Endothelial cell of umbilical vein (primary cell): ENCODE measurements at regions not wholly inside any gene's neighbourhood (a gene's known extent, or its start where the extent isn't known, plus 50 kb on each side); places are given as distances from the start of the nearest gene placed in this dataset.

Experiments
- BruUV-seq: library from RNA; stranded (reverse); fragments of 400-500 nt; replicated peaks from 2 replicates; lab custom pipeline; 2021; lab: Mats Ljungman, UMichigan
- CTCF ChIA-PET: fragments of 300-600, 350-600 bp; sonication (Branson Sonifier 250); formaldehyde crosslinking; loops from one replicate; lab custom pipeline; 2021; ENCODE audit warnings: antibody characterized with exemption, inconsistent platforms; lab: Charles Lee
- POLR2A ChIA-PET: fragments of 300-600, 350-600 bp; sonication (Branson Sonifier 250); formaldehyde crosslinking; loops from one replicate; lab custom pipeline; 2021; ENCODE audit warnings: antibody characterized with exemption, inconsistent platforms; lab: Charles Lee
- DNase-seq: peaks from one replicate; pipeline ENCODE4 v3.0.0-alpha.2; 2011; ENCODE audit warnings: low read depth, low spot score
- FAIRE-seq: peaks from 2 replicates; lab custom pipeline; 2011; peaks lifted over from hg19 to GRCh38; lab: Jason Lieb, UNC
- H2AFZ ChIP-seq: 2 replicates; pipeline ENCODE4 v1.6.0; 2012; ENCODE audit warnings: low read depth, low read length, control low read depth, inconsistent platforms
- H3K27ac ChIP-seq: 2 replicates; pipeline ENCODE4 v1.5.1; 2011; ENCODE audit warnings: low read depth, mild to moderate bottlenecking, control low read depth, low read length, moderate library complexity; ENCODE audit not compliant: insufficient read depth
- H3K27me3 ChIP-seq, 2 experiments: 2 replicates each; pipeline versions ENCODE4 v1.6.0 to v1.6.1; 2011; ENCODE audit warnings: low read length in 2 of 2, mixed read lengths in 1 of 2; ENCODE audit not compliant: control insufficient read depth in 2 of 2, insufficient read depth in 2 of 2
- H3K36me3 ChIP-seq, 2 experiments: 2 replicates in 1 of 2; 3 replicates in 1 of 2; pipeline ENCODE4 v1.5.1; 2011; ENCODE audit warnings: low read length in 2 of 2, mild to moderate bottlenecking in 1 of 2, moderate library complexity in 1 of 2; ENCODE audit not compliant: control insufficient read depth in 2 of 2, insufficient read depth in 2 of 2; ENCODE audit errors: extremely low read depth in 1 of 2
- H3K4me1 ChIP-seq: 3 replicates; pipeline ENCODE4 v1.5.1; 2011; ENCODE audit warnings: mild to moderate bottlenecking, low read length; ENCODE audit not compliant: control insufficient read depth, insufficient read depth; ENCODE audit errors: extremely low read depth
- H3K4me2 ChIP-seq: 2 replicates; pipeline ENCODE4 v1.6.1; 2011; ENCODE audit warnings: low read length, control low read depth, mixed read lengths; ENCODE audit not compliant: insufficient read depth
- H3K4me3 ChIP-seq, 3 experiments: fragments of 200-600 bp in 1 of 3; sonication (generic), shearing (Covaris generic) in 1 of 3; replicated peaks in 1 of 3; 2 replicates each; pipeline ENCODE4 v1.5.1; 2011 to 2016; ENCODE audit warnings: control low read depth in 3 of 3, low read length in 3 of 3, mild to moderate bottlenecking in 2 of 3, inconsistent platforms in 1 of 3, low read depth in 1 of 3, moderate library complexity in 1 of 3; ENCODE audit not compliant: insufficient read depth in 1 of 3
- H3K79me2 ChIP-seq: 2 replicates; pipeline ENCODE4 v1.6.0; 2012; ENCODE audit warnings: low read length, inconsistent platforms; ENCODE audit not compliant: control insufficient read depth, insufficient read depth
- H3K9ac ChIP-seq: replicated peaks from 2 replicates; pipeline ENCODE3; 2011; ENCODE audit warnings: low read length, control low read depth; ENCODE audit not compliant: insufficient read depth; ENCODE audit errors: extremely low read depth
- H3K9me1 ChIP-seq: replicated peaks from 3 replicates; pipeline ENCODE4 v1.6.0; 2011; ENCODE audit warnings: mild to moderate bottlenecking, low read length; ENCODE audit not compliant: control insufficient read depth, insufficient read depth; ENCODE audit errors: extremely low read depth
- H3K9me3 ChIP-seq: replicated peaks from 2 replicates; pipeline ENCODE4 v1.5.1; 2012; ENCODE audit warnings: low read length, inconsistent platforms; ENCODE audit not compliant: control insufficient read depth, insufficient read depth
- H4K20me1 ChIP-seq: replicated peaks from 2 replicates; pipeline ENCODE3; 2011; ENCODE audit warnings: mild to moderate bottlenecking, low read length; ENCODE audit not compliant: control insufficient read depth, insufficient read depth; ENCODE audit errors: extremely low read depth
- CTCF ChIP-seq, 2 donors: IDR thresholded peaks; 1 replicate in 1 of 2; 2 replicates in 1 of 2; pipeline ENCODE4 v1.5.1; 2011; ENCODE audit warnings: low read length in 2 of 2, mild to moderate bottlenecking in 2 of 2, moderate library complexity in 2 of 2, control low read depth in 1 of 2, inconsistent platforms in 1 of 2, low read depth in 1 of 2; ENCODE audit not compliant: insufficient read depth in 1 of 2; ENCODE audit errors: extremely low read depth in 1 of 2
- EZH2 ChIP-seq: IDR thresholded peaks from 2 replicates; pipeline ENCODE4 v1.6.1; 2012; ENCODE audit warnings: borderline replicate concordance, low read depth, mild to moderate bottlenecking, moderate library complexity, low read length, inconsistent platforms; ENCODE audit not compliant: severe bottlenecking
- FOS ChIP-seq: IDR thresholded peaks from 2 replicates; pipeline ENCODE4 v1.6.1; 2011; ENCODE audit warnings: mild to moderate bottlenecking, low read length, moderate library complexity, borderline replicate concordance; ENCODE audit not compliant: insufficient read depth
- GATA2 ChIP-seq: IDR thresholded peaks from 2 replicates; pipeline ENCODE4 v1.7.0; 2011; ENCODE audit warnings: low read depth, mild to moderate bottlenecking, moderate library complexity, mixed read lengths, low read length; ENCODE audit not compliant: insufficient read length, insufficient read depth
- JUN ChIP-seq: IDR thresholded peaks from 2 replicates; pipeline ENCODE4 v1.6.1; 2011; ENCODE audit warnings: borderline replicate concordance, low read depth; ENCODE audit not compliant: insufficient read length, insufficient read depth
- MAX ChIP-seq: IDR thresholded peaks from 2 replicates; pipeline ENCODE4 v1.6.1; 2011; ENCODE audit not compliant: insufficient read depth, insufficient read length
- MYC ChIP-seq: IDR thresholded peaks from one replicate; pipeline ENCODE4 v1.6.1; 2011; ENCODE audit warnings: mild to moderate bottlenecking, low read depth, low read length
- POLR2A ChIP-seq: IDR thresholded peaks from 2 replicates; pipeline ENCODE4 v1.6.1; 2012; ENCODE audit warnings: low read depth, mild to moderate bottlenecking, control low read depth, low read length
- POLR2AphosphoS5 ChIP-seq: IDR thresholded peaks from 2 replicates; pipeline ENCODE4 v1.6.1; 2012; ENCODE audit warnings: low read depth, mild to moderate bottlenecking, control low read depth, low read length, moderate library complexity; ENCODE audit not compliant: insufficient read depth
- dilution Hi-C: fragments of 300-500 bp; cut with MboI; formaldehyde crosslinking; loops from one replicate; pipeline ENCODE4 v1.15.0; 2019; ENCODE audit warnings: low sequenced_read_pairs; ENCODE audit not compliant: extremely low pct_ligation_motif_present
- intact Hi-C: fragments of 100-400 bp; cut with micrococcal nuclease; formaldehyde crosslinking; loops from one replicate; pipeline ENCODE4 v1.10.0; 2022

GRCh38 chr12:25051171-25051570, 102.3 kb upstream of the BCAT1 start:
- DNase-seq (no peak), FAIRE-seq (no peak)
- CTCF ChIA-PET, result interaction anchor here (1.6 kb wide), 1 partner anchor 9 kb away, joined by 4 read pairs; no protein-coding TSS in a partner anchor
- intact Hi-C loops, result no loop called here
- POLR2A ChIA-PET, result interaction anchor here (1.1 kb wide), 1 partner anchor 32 kb away, joined by 3 read pairs; no protein-coding TSS in a partner anchor
- Histone ChIP-seq H3K9me1 (no peaks in the 10 kb centered on the region), H3K27ac (no peak overlapping the region), H3K9ac (no peak overlapping the region), H3K36me3 (no peaks in the 10 kb centered on the region), H2AFZ (no peak overlapping the region), H3K79me2 (no peaks in the 10 kb centered on the region), H3K4me1 (no peaks in the 10 kb centered on the region), H4K20me1 (no peaks in the 10 kb centered on the region), H3K9me3 (no peaks in the 10 kb centered on the region), H3K4me2 (no peak overlapping the region), H3K27me3 (peaks cover 2% of the 10 kb centered on the region in 2 experiments), H3K4me3 (no peak overlapping the region)
- dilution Hi-C loops, result no loop called here
- no TSS peak for BruUV-seq
- no peak for TF ChIP-seq MYC
- TF ChIP-seq JUN, result no peak
- no peak for TF ChIP-seq MAX
- TF ChIP-seq POLR2AphosphoS5, result no peak
- no peak for TF ChIP-seq FOS
- TF ChIP-seq CTCF (IDR thresholded peaks at IDR 0.05; ENCODE audit: extremely low read depth in 1 of 2, insufficient read depth in 1 of 2, low read depth in 1 of 2, low read length in 2 of 2), result no peak
- no peak for TF ChIP-seq EZH2
- no peak for TF ChIP-seq POLR2A
- no peak for TF ChIP-seq GATA2
